NCI-H82 treated with DMSO at 0.1 percent for 48 hours (cell line): ENCODE measurements at regions not wholly inside any gene's neighbourhood (a gene's known extent, or its start where the extent isn't known, plus 50 kb on each side); places are given as distances from the start of the nearest gene placed in this dataset.
"Not testable (repeated sequence)": the region's sequence is repeated elsewhere in the genome, so short reads cannot be mapped to it uniquely, and the experiment has no call there.

Experiments used
- DNase-seq: peaks from one replicate; lab custom pipeline; 2025; ENCODE audit not compliant: unreplicated experiment; lab: John Stamatoyannopoulos, UW

GRCh38 chr16:51869176-51869575, 677.8 kb downstream of the TOX3 start:
- DNase-seq: no peak

GRCh38 chr16:51868631-51869030, 678.3 kb downstream of the TOX3 start:
- DNase-seq: no peak

DNA sequence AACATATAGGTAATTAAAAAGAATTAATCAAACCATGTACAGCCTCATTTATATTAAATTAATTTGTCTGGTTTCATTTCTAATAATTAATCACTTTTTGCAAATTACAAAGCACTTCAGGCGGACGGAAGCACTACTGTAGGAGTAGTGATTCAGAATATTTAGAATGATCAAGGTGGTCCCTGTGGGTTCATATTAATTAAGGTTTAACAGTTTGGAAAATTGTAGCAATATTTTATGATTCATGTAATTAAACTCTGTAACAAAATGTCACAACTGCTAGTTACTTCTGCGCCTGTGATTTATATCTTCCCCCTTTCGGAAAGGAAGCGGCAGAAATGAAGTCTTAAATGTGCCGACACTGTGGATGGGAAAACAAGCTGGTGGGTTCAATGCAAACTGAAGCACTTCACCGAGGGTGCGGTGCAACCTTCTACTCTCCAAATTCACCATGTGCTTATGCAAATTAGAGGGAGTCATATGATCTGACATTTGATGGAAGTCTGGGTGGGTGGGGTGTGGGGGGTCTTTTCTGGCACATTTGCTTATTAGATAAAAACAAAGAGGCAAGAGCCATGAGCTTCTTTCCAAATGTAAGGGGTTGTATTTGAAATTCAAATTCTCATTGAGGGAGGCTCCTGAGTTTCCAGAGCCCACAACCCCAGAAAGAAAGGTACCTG, 679.4 kb downstream of the TOX3 start:
- no peak for DNase-seq

DNA sequence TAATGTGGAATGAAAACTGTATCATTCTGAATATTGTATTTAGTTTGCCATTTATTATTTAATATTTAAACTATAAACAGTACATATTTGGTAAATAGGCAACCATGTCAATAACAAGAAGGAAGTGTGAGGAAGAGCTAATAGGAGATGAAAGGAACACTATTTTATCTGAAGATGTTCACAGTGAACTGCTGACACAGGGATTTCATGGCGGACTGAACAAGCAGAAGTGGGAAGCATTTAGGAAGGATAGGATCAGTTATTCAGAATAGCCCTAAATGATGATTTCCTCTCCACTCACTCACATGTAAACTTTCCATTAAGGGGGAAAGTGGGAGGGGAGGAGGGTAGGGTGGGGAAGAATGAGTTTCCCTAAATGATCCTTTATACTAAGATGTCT, 682.4 kb downstream of the TOX3 start:
- DNase-seq: no peak

DNA sequence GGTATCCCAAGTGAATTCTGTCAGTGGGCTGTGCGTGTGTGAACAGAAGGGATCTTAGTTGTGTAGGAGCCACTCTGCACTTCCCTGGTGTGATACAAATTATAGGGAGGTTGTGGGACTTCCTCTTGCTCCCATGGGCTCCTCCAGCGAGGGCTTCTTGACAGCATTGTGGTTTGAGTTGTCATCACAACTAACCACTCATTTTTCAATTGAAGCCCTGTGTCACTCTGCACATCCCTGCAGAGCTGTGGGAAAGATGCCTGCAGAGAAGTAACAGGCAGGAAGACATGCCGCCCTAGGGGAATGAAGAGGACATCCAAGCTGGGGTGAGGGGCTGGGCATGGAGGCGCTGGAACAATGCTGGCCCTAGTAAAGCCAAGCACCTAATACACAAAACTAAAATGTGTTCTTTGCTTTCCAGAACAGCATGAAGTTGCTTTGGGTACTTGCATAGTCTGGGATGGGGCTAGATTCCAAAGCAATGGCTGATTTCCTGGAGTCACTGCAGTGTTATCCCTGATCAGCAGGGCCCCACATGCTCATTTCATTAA, 692.5 kb downstream of the TOX3 start:
- no peak for DNase-seq

DNA sequence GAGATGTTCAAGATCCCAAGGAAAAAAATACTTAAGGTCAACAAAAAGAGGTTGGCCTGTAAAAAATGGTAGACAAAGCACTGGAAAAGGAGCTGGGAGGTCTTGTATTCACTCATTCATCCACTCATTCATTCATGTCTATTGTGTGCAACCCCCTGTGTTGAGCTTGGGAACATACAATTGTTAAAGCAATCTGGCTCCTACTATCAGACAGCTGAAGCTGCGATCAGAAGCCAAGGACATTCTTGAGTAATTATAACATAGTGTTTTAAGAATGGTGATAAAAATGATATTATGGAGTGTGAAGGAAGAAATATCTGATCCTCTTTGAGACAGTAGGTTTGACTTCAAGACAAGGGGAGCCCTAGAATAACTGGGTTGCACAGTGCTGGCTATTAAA, 693.4 kb downstream of the TOX3 start:
- no peak for DNase-seq

- no peak for DNase-seq
Measured at GRCh38 chr16:51852892-51853291, 694.1 kb downstream of the TOX3 start.

GRCh38 chr16:51851111-51851510, 695.8 kb downstream of the TOX3 start:
- no peak for DNase-seq

DNA sequence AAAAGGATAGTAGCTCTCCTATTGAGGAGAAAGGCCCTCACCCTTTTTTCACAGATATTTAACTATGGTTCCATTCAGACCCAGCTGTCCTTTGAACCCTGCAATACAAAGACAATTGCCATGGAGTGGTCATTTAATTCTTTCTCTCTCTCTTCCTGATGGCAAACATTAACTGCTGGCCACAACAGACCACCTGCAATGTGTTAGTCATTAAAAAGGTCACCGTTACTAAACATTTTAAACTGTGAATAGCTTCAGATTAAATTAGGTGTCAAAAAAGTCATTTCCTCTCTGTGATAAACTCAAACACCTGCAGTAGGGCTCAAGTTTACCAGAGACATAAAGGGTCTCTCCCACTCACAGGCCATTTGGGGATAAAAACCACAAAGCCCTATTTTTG, 697.2 kb downstream of the TOX3 start:
- no peak for DNase-seq

DNA sequence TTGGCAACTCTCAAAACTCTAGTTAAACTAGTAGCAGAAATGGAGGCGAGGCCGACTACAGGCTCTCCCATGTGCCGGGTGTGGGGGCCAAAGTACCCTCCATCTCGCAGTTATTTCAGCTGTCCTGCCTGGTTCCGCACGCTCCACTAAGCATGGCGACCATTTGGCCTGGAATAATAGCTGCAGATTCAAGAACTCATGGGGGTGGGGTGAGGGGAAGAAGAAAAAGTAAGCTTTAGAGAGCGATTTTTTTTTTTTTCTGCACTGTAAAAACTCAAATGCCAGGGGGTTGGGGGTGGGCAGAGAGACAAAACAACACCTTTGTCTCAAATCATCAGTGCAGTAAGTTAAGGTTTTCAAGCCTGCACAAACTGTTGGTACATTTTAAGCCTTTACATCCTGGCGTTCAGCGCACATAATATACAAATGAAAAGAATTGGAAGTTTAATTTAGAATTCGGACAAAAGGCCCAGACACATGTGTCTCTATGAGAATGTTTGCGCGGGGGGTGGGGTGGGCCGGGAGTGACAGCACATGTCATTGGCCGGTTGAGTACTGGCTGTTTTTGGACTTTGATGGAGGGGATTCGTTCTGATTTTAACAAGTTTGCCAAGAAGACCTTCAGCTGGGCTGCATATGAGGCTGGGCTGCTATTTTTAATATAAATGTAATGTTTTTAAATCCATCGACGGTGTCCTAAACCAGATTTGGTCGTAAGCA, 694.7 kb upstream of the SALL1 start:
- DNase-seq: no peak

DNA sequence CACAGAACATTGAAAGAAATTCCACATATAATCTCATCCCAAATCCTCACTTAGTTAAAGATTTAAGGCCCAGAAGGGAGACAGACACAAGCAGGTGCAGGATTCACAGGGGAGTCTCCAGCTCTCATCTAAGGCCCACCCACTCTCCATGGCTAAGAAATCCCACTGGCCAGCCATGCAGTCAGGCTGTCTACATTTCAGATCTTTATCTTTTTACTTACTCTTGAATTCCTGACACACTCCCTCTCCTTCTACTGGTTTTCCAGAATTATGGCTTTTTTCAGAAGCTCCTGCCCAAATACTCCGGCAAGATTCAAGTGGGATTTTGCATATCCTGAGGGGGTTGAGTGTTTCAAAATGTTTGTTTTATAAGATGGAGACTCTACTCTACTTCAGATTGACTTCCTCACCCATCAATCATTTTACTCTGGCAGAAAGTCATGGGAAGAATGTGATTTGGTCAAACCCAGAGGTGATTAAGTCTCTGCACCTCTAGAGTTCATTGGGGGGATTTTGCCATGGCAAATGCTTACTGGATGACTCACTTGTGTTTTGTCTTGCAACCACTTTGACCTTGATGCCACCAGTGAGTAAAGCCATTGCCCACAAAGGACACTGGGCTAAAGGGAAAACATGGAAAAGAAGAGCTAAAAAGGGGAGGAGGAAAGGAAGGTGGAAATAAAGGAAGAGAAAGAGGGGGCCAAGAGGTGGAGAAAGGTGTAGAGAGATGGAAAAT, 688.8 kb upstream of the SALL1 start:
- DNase-seq: no peak

DNA sequence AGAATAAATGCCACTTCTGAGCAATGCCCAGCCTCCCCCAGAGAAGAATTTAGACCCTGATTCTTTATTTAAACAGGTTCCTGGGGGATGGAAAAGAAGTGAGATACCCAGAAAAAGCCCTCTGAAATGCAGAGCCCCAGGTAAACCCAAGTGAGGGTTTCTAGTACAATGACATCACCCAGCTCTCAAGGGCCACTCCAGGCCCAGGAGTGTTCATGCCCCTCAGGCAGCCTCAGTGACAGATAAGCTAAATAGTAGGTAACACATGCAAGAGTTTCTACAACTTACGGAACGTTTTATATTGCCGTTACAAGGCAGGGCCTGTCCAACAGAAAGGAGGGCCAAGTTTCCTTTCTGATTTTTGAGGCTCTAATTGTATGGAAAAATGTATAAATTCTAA, 683.7 kb upstream of the SALL1 start:
- no peak for DNase-seq

DNA sequence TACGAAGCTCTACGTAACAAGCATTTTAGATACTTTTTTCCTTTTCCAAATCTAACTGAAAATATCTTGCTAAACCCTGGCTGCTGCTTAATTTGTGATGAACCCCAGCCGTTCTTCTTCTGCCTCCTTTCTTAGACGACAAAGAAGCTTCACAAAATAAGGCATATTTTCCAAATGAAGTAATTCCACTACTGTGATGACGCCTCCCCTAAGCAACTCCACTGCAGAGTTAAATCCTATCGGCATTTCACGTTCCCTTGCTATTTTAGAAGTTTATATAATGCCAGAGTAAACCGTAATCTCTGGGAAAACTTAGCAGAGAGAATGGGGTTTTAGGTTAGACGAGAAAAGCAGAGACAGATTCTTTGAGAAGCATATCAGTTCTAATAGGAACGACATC, 683.1 kb upstream of the SALL1 start:
- no peak for DNase-seq

DNA sequence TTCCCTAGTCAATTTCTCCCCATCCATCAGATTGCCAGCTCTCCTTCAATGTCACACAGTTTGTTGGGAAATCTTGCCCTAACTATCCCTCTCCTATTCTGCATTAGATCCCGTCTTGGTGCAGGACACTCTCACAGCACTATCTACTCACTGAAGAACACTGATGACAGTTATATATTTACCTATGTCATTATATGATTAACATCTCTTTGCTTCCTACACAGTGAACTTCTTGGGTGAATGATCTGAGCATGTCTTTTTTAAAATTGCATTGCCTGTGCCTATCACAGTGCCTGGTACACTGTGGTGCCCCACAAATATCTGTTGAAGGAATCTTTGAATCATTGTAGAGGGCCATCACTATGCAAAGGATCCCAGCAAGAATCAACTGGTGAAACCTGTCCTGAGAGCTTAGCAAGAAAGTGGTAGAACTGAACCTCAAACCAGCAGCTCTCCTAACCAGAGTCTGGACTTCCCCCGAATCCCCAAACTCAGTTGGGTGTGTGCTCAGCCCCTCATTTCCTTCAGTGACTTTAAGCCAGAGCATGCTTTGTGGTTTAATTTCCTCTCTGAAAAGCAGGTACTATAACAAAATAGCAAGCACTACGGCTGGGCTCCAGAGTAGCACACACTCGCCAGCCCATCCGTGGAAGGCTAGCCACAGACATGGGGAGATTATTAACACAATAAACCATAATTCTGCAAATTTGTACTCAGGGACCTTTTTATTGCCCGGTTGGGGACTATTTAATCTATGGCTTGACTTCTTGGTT, 680.7 kb upstream of the SALL1 start:
- no peak for DNase-seq

- not testable (repeated sequence) for DNase-seq
Measured at GRCh38 chr16:51831034-51831433, 680.0 kb upstream of the SALL1 start.

- no peak for DNase-seq
Measured at GRCh38 chr16:51825779-51826178, 674.7 kb upstream of the SALL1 start.

- no peak for DNase-seq
Measured at GRCh38 chr16:51822471-51822870, 671.4 kb upstream of the SALL1 start.

DNA sequence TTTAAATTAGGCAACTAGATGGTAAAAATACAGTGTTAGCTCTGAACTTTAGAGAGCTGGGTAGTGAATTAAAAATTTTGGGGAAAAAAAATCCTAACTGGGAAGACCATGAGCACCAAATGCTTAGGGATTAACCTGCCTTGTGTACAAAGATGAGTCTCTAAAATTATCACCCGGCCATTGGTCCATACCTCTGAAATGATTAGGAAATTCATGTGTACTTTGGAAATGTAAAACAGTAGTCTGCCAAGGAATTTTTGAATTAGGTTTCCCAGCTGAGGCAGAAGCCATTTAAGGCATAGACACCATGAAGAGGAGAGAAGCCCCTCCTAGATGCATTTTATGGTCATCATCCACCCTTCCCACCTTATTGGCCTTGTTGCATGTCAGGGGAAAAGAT, 670.5 kb upstream of the SALL1 start:
- DNase-seq: no peak

DNA sequence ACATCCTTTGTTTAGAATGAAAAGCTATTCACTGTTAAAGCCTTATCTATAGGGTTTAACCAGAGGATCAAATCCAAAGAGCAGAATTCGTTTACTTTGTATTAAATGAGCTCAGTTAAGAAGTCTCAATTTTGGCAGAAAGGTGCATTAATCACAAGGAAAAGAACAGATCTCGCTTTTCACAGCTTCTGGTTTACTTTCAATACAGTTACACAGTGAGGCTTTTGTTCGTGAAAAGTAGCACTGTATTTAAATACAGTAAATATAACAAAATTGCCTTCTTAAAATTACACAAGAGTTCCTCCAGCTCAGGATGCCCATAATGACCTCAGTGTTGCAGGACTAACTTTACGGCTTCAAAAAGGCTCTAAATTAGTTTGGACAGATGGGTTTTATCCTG, 669.1 kb upstream of the SALL1 start:
- no peak for DNase-seq

GRCh38 chr16:51818342-51818944, 667.4 kb upstream of the SALL1 start:
- peak; percentile 50 for DNase-seq

GRCh38 chr16:51816929-51817328, 665.9 kb upstream of the SALL1 start:
- DNase-seq: no peak
